Mucosa of stomach (tissue), 1 donor: ENCODE measurements at regions not wholly inside any gene's neighbourhood (a gene's known extent, or its start where the extent isn't known, plus 50 kb on each side); places are given as distances from the start of the nearest gene placed in this dataset.

Source experiments
- H3K27me3 ChIP-seq: one replicate; pipeline ENCODE4 v1.7.0; 2013; ENCODE audit warnings: mild to moderate bottlenecking, low read length; ENCODE audit not compliant: control insufficient read depth, insufficient read depth
- H3K36me3 ChIP-seq: one replicate; pipeline ENCODE4 v1.7.0; 2013; ENCODE audit warnings: low read length; ENCODE audit not compliant: control insufficient read depth, insufficient read depth
- H3K4me1 ChIP-seq: one replicate; pipeline ENCODE4 v1.7.0; 2013; ENCODE audit warnings: mild to moderate bottlenecking, low read length; ENCODE audit not compliant: control insufficient read depth, insufficient read depth
- H3K4me3 ChIP-seq: one replicate; pipeline ENCODE4 v1.7.0; 2013; ENCODE audit warnings: low read length
- H3K9ac ChIP-seq: one replicate; pipeline ENCODE4 v1.7.0; 2013; ENCODE audit warnings: mild to moderate bottlenecking, low read length, moderate library complexity
- H3K9me3 ChIP-seq: one replicate; pipeline ENCODE4 v1.7.0; 2013; ENCODE audit warnings: mild to moderate bottlenecking, low read length, moderate library complexity; ENCODE audit not compliant: control insufficient read depth
- donor health status: Pancreatic carcinoma.

DNA sequence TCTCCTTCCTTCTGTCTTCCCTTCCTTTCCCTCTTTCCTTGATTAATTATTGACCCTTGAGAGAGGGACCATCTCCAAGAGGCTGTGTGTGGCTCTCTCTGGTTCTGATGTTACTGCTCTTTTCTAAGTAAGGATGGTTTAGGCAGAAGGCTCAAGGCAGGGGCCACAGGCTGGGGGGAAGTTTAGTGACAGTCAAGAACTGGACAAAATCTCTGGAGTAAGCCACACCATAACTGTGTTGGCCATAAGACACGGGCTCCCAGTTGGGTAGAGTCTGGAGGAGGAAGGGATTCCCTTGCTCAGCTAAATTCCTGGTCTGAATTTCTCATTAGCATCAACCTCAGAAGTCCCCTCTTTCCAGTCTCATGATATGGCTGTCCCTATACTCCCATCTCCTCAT, 74.7 kb downstream of the BUD13 start:
- Histone ChIP-seq H3K4me1 (peaks cover 20% of the 10 kb centered on the region), H3K9me3 (no peaks in the 10 kb centered on the region), H3K4me3 (no peak overlapping the region), H3K9ac (no peak overlapping the region), H3K36me3 (no peaks in the 10 kb centered on the region), H3K27me3 (peaks cover 36% of the 10 kb centered on the region)

- no peaks in the 10 kb centered on the region for H3K36me3 ChIP-seq
- H3K9ac ChIP-seq: no peak overlapping the region
- peaks cover 24% of the 10 kb centered on the region for H3K4me1 ChIP-seq
- no peak overlapping the region for H3K4me3 ChIP-seq
- no peaks in the 10 kb centered on the region for H3K9me3 ChIP-seq
- H3K27me3 ChIP-seq: peaks cover 36% of the 10 kb centered on the region
Observed at GRCh38 chr11:116697639-116698038, 75.1 kb downstream of the BUD13 start.

GRCh38 chr11:116697011-116697410, 75.8 kb downstream of the BUD13 start:
- Histone ChIP-seq H3K36me3 (no peaks in the 10 kb centered on the region), H3K9ac (no peak overlapping the region), H3K27me3 (peaks cover 38% of the 10 kb centered on the region), H3K9me3 (no peaks in the 10 kb centered on the region), H3K4me3 (no peak overlapping the region), H3K4me1 (peaks cover 30% of the 10 kb centered on the region)

DNA sequence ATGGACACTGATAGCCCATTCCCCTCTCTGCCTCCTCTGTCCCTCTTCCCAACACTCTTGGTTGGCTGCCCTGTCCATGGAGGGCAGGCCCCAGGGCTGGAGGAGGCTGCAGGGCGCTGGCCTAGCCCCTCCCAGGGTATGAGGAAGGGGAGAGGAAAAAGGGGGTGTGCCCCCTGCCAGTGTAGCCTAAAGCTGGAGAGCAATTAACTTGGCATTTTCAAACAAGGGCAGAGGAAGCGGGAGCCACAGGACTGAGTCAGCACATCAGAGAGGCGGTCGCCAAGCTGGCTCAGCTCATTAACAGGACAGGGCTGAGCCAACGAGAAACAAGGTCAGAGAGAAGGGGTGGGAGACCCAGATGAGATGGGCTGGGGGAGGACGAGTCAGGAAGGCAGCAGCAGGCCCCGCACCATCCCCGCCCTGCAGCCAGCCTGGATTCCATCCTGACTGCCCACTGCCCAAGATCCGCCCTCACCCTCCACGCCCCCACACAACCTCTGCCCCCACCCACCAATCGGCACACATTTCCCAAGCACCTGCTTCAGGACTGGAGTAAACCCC, 76.3 kb downstream of the BUD13 start:
- H3K4me3 ChIP-seq: no peak overlapping the region
- H3K36me3 ChIP-seq: no peaks in the 10 kb centered on the region
- peaks cover 36% of the 10 kb centered on the region for H3K4me1 ChIP-seq
- no peaks in the 10 kb centered on the region for H3K9me3 ChIP-seq
- no peak overlapping the region for H3K9ac ChIP-seq
- H3K27me3 ChIP-seq: peaks cover 41% of the 10 kb centered on the region

DNA sequence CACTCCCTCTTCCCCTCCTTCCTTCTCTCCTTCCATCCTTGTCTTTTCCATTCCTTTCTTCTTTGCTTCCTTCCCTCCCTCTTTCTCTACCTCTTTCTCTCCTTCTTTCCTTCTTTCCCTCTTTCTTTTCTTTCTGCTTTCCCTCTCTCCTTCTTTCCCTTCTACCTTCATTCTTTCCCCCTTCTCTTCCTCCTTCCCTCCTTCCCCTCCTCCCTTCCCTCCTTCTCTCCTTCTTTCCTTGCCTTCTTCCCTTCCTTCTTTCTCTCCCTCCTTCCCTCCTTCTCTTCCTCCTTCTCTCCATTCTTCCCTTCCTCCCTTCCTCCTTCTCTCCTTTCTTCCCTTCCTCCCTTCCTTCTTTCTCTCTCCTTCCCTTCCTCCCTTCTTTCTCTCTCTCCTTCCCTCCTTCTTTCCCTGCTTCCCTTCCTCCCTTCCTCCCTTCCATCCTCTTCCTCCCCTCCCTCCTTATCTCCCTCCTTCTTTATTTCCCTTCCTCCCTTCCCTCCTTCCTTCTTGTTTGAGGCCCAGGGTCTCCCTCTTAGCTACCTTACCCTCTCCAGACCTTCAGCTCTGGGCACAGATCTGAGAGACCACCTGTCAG, 77.0 kb downstream of the BUD13 start:
- no peak overlapping the region for H3K9ac ChIP-seq
- H3K27me3 ChIP-seq: peaks cover 41% of the 10 kb centered on the region
- H3K9me3 ChIP-seq: no peaks in the 10 kb centered on the region

DNA sequence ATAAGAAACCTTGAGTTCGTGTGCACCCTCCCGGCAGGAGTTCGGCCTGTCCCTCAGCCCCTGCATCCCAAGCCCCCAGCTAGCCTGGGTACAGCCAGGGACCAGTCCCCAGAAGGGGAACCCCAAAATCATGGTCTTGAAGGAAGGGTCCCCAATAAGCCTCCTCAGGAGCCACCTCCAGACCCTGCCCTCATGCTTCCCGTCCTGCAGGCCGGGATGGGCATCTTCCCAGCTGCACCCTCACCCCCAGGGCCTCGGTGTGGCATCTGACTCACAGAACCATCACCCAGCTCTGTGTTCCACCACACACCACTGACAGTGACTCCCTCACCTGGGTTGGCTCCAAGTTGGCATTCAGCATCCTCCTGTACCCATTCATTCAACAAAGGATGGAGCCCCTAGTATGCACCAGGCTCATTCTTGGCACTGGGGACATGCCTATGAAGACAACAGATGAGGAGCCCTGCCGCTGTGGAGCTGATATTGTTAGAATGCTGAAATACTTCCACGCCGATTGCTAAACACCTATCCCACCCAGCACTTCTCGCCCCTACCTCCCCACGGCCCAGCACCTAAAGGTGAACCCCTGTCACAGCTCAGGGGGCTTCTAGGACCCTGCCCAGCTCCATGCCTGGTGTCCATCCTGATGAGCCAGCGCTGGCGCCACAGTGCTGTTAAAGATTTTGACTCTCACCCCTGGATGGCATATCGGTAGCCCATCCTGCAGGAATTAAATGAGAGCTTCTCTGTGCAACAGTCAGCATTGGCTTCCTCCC, 77.8 kb downstream of the BUD13 start:
- Histone ChIP-seq H3K4me1 (peaks cover 36% of the 10 kb centered on the region), H3K36me3 (no peaks in the 10 kb centered on the region), H3K4me3 (no peak overlapping the region), H3K27me3 (peaks cover 41% of the 10 kb centered on the region), H3K9me3 (no peaks in the 10 kb centered on the region), H3K9ac (no peak overlapping the region)

More for the DNA sequence above, 77.0 kb downstream of the BUD13 start:
- H3K36me3 ChIP-seq: no peaks in the 10 kb centered on the region
- H3K4me3 ChIP-seq: no peak overlapping the region
- peaks cover 36% of the 10 kb centered on the region for H3K4me1 ChIP-seq

- Histone ChIP-seq H3K27me3 (peaks cover 41% of the 10 kb centered on the region), H3K4me1 (peaks cover 36% of the 10 kb centered on the region), H3K36me3 (no peaks in the 10 kb centered on the region), H3K4me3 (no peak overlapping the region), H3K9me3 (no peaks in the 10 kb centered on the region), H3K9ac (no peak overlapping the region)
Observed at GRCh38 chr11:116694349-116694725, 78.5 kb downstream of the BUD13 start.

- Histone ChIP-seq H3K9me3 (no peaks in the 10 kb centered on the region), H3K4me3 (no peak overlapping the region), H3K4me1 (peaks cover 36% of the 10 kb centered on the region), H3K36me3 (no peaks in the 10 kb centered on the region), H3K27me3 (peaks cover 41% of the 10 kb centered on the region), H3K9ac (no peak overlapping the region)
Observed at GRCh38 chr11:116693593-116694348, 79.0 kb downstream of the BUD13 start.

DNA sequence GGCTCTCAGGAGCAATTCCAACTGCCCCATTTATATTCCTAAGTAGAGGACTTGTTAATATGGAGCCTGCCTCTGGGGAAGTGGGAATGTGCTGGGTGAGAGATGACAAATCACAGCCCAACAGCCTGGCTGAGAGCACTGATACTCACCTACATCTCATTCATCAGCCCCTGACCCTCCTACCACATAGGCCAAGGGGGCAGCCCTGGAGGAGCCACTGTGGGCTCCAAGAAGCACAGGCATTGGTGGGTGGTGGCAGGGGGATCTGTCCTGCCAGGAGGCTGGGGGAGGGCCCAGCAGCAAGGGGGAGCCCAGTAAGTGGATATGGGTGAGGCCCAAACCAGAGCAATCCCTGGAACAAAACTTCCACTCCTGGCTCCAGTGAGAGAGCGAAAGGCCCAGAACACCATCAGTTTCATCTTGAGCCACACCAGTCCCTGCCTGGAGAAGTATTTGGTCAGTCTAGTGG, 79.7 kb downstream of the BUD13 start:
- Histone ChIP-seq H3K27me3 (peaks cover 41% of the 10 kb centered on the region), H3K4me1 (peaks cover 36% of the 10 kb centered on the region), H3K36me3 (no peaks in the 10 kb centered on the region)

GRCh38 chr11:116692318-116693101, 80.3 kb downstream of the BUD13 start:
- H3K9me3 ChIP-seq: no peaks in the 10 kb centered on the region
- H3K4me3 ChIP-seq: no peak overlapping the region
- no peaks in the 10 kb centered on the region for H3K36me3 ChIP-seq
- peaks cover 38% of the 10 kb centered on the region for H3K27me3 ChIP-seq
- H3K4me1 ChIP-seq: peaks cover 36% of the 10 kb centered on the region
- no peak overlapping the region for H3K9ac ChIP-seq

More for the DNA sequence above, 79.7 kb downstream of the BUD13 start:
- H3K4me3 ChIP-seq: no peak overlapping the region
- no peak overlapping the region for H3K9ac ChIP-seq
- H3K9me3 ChIP-seq: no peaks in the 10 kb centered on the region

- Histone ChIP-seq H3K4me3 (no peak overlapping the region), H3K9me3 (no peaks in the 10 kb centered on the region), H3K36me3 (no peaks in the 10 kb centered on the region), H3K4me1 (peaks cover 34% of the 10 kb centered on the region), H3K9ac (no peak overlapping the region), H3K27me3 (peaks cover 37% of the 10 kb centered on the region)
Observed at GRCh38 chr11:116691771-116692177, 81.0 kb downstream of the BUD13 start.
